GM23248 (cell line): ENCODE measurements at regions not wholly inside any gene's neighbourhood (a gene's known extent, or its start where the extent isn't known, plus 50 kb on each side); places are given as distances from the start of the nearest gene placed in this dataset.
A peak's percentile ranks its signal among the peaks of the same experiment; 100 is the strongest.

Experiments
- DNase-seq: peaks from one replicate; pipeline ENCODE4 v3.0.0-alpha.2; 2015
- H2AFZ ChIP-seq: fragments of 200-600 bp; sonication (generic); 2 replicates; pipeline ENCODE4 v1.6.1; 2016; ENCODE audit warnings: antibody characterized with exemption
- H3F3A ChIP-seq: fragments of 200-600 bp; sonication (generic); 2 replicates; pipeline ENCODE4 v1.6.1; 2016; ENCODE audit warnings: mild to moderate bottlenecking, antibody characterized with exemption, mixed run types; ENCODE audit not compliant: insufficient read depth
- H3K27ac ChIP-seq: fragments of 200-600 bp; sonication (generic); 2 replicates; pipeline ENCODE4 v1.5.1; 2016; ENCODE audit warnings: mild to moderate bottlenecking
- H3K27me3 ChIP-seq: fragments of 200-600 bp; sonication (generic); replicated peaks from 2 replicates; pipeline ENCODE4 v1.6.1; 2016; ENCODE audit warnings: mild to moderate bottlenecking; ENCODE audit not compliant: insufficient read depth
- H3K36me3 ChIP-seq: fragments of 200-600 bp; sonication (generic); 2 replicates; pipeline ENCODE4 v1.6.1; 2016; ENCODE audit warnings: low read depth, mild to moderate bottlenecking
- H3K4me1 ChIP-seq: fragments of 200-600 bp; sonication (generic); 2 replicates; pipeline ENCODE4 v1.6.1; 2016; ENCODE audit warnings: mild to moderate bottlenecking; ENCODE audit not compliant: insufficient read depth
- H3K4me2 ChIP-seq: fragments of 200-600 bp; sonication (generic); one replicate; pipeline ENCODE4 v1.6.1; 2016; ENCODE audit warnings: mild to moderate bottlenecking; ENCODE audit not compliant: unreplicated experiment
- H3K4me3 ChIP-seq: fragments of 200-600 bp; sonication (generic); 2 replicates; pipeline ENCODE4 v1.5.1; 2016; ENCODE audit warnings: mild to moderate bottlenecking
- H3K79me2 ChIP-seq: fragments of 200-600 bp; sonication (generic); 2 replicates; pipeline ENCODE4 v1.6.1; 2016; ENCODE audit warnings: mild to moderate bottlenecking; ENCODE audit not compliant: insufficient read depth
- H3K9ac ChIP-seq: fragments of 200-600 bp; sonication (generic); 2 replicates; pipeline ENCODE4 v1.6.1; 2016; ENCODE audit warnings: mild to moderate bottlenecking
- H3K9me2 ChIP-seq: fragments of 200-600 bp; sonication (generic); 2 replicates; pipeline ENCODE4 v1.6.1; 2016; ENCODE audit warnings: mixed run types, mild to moderate bottlenecking, moderate library complexity; ENCODE audit not compliant: insufficient read depth
- H3K9me3 ChIP-seq: fragments of 200-600 bp; sonication (generic); one replicate; pipeline ENCODE4 v1.6.1; 2017; ENCODE audit warnings: low read depth
- H4K20me1 ChIP-seq: fragments of 200-600 bp; sonication (generic); 2 replicates; pipeline ENCODE4 v1.6.0; 2016; ENCODE audit not compliant: insufficient read depth
- EZH2 ChIP-seq: fragments of 200-600 bp; sonication (generic); IDR thresholded peaks from 2 replicates; pipeline ENCODE4 v1.6.1; 2018; ENCODE audit warnings: antibody characterized with exemption, mild to moderate bottlenecking; ENCODE audit not compliant: insufficient read depth, poor library complexity, severe bottlenecking
- EZH2phosphoT487 ChIP-seq: fragments of 200-600 bp; sonication (generic); IDR thresholded peaks from 2 replicates; pipeline ENCODE4 v1.6.1; 2018; ENCODE audit warnings: antibody characterized with exemption, moderate library complexity, mild to moderate bottlenecking, low read depth; ENCODE audit not compliant: insufficient read depth
- WGBS, 2 experiments: methylation state at CpG; one replicate each; pipeline ENCODE4 v1.1.6; 2015 to 2017; ENCODE audit warnings: low lambda C conversion rate in 2 of 2, low coverage in 1 of 2; ENCODE audit errors: missing lambda C conversion rate in 2 of 2; 5-methylcytosine and 5-hydroxymethylcytosine counted together
- in situ Hi-C: fragments of 300-500 bp; cut with MboI; formaldehyde crosslinking; loops from 2 replicates; pipeline ENCODE4 v1.15.0; 2020

- Histone ChIP-seq H3K4me3 (peak overlapping the region; percentile 69), H2AFZ (peak overlapping the region; percentile 90), H3K4me1 (no peaks in the 10 kb centered on the region), H3K9me3 (no peaks in the 10 kb centered on the region), H4K20me1 (no peaks in the 10 kb centered on the region), H3K27ac (no peak overlapping the region), H3K4me2 (peak overlapping the region; percentile 78), H3K79me2 (no peaks in the 10 kb centered on the region), H3K9me2 (no peaks in the 10 kb centered on the region), H3K9ac (peak overlapping the region; percentile 30; the same call in 1 of the 2 replicates), H3F3A (no peaks in the 10 kb centered on the region; the same call in 1 of the 2 replicates), H3K27me3 (no peaks in the 10 kb centered on the region), H3K36me3 (no peaks in the 10 kb centered on the region)
- TF ChIP-seq EZH2phosphoT487 (no peak), EZH2 (no peak)
- 35 to 38% methylated on average over 10 of the region's 10 CpGs for WGBS, 2 experiments
- DNase-seq = no peak
- in situ Hi-C loops = no loop called here
Observed at GRCh38 chr13:74574964-74575728, 440.9 kb upstream of the KLF12 start.

DNA sequence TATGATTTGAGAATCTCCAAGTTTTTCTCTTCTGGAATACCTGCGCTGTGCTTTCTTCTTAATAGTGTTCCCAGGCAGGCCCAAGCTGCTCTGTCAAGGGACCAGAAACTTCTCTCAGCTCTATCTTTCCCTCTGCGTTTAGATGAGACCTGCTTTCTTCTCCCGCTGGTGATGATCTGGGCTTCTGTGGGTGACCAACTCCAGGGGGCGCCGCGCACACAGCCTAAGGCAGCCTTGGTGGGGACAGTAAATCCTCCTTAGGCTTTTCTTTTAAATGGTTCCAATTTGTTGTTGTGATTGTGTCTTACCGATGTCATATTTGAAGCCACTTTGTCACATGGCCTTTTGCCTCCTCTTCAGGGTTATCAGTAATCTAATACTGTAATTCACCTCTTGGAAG, 439.4 kb upstream of the KLF12 start:
- H3K4me3 ChIP-seq = no peak overlapping the region
- H3F3A ChIP-seq = no peaks in the 10 kb centered on the region; the same call in 1 of the 2 replicates
- no peak for DNase-seq
- H3K9me2 ChIP-seq = no peaks in the 10 kb centered on the region
- H3K4me2 ChIP-seq = no peak overlapping the region
- TF ChIP-seq EZH2 (no peak), EZH2phosphoT487 (no peak)
- H3K79me2 ChIP-seq = no peaks in the 10 kb centered on the region
- WGBS, 2 experiments = 81 to 82% methylated on average over 7 of the region's 7 CpGs
- no peak overlapping the region for H3K27ac ChIP-seq
- H3K27me3 ChIP-seq = no peaks in the 10 kb centered on the region
- no peaks in the 10 kb centered on the region for H3K4me1 ChIP-seq
- H3K9me3 ChIP-seq = no peaks in the 10 kb centered on the region
- no peaks in the 10 kb centered on the region for H3K36me3 ChIP-seq
- no peaks in the 10 kb centered on the region for H4K20me1 ChIP-seq
- in situ Hi-C loops = no loop called here
- no peak overlapping the region for H3K9ac ChIP-seq
- H2AFZ ChIP-seq = no peak overlapping the region

DNA sequence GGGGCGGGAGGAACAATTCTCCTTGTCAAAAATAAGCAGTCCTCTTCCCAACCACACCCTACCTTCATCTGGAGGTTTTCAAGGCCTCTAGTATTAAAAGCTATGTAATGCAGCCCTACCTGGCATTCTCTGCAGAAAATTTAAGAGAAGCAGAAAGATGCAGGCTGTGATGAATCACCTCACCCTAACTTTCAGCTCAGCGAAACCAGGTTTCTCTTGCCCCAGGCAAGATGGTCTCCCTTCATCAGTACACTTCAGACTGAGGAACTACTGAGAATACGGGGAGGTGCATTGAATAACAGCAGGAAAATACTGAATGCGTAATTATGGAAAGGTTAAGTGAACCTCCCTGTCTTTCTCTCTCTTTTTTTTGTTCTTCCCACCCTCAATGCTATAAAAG, 437.6 kb upstream of the KLF12 start:
- no peak for DNase-seq
- no peaks in the 10 kb centered on the region for H3K79me2 ChIP-seq
- no peaks in the 10 kb centered on the region for H3K36me3 ChIP-seq
- H3K27ac ChIP-seq = no peak overlapping the region
- no peaks in the 10 kb centered on the region for H3K9me2 ChIP-seq
- no peaks in the 10 kb centered on the region; the same call in 1 of the 2 replicates for H3F3A ChIP-seq
- TF ChIP-seq EZH2 (no peak), EZH2phosphoT487 (no peak)
- H3K4me3 ChIP-seq = no peak overlapping the region
- H3K4me1 ChIP-seq = no peaks in the 10 kb centered on the region
- H3K9me3 ChIP-seq = no peaks in the 10 kb centered on the region
- no peak overlapping the region for H3K4me2 ChIP-seq
- no peaks in the 10 kb centered on the region for H3K27me3 ChIP-seq
- no peaks in the 10 kb centered on the region for H4K20me1 ChIP-seq
- no peak overlapping the region for H3K9ac ChIP-seq
- in situ Hi-C loops = no loop called here
- WGBS, 2 experiments = 89 to 91% methylated on average over 4 of the region's 4 CpGs
- no peak overlapping the region for H2AFZ ChIP-seq

- in situ Hi-C loops = no loop called here
- Histone ChIP-seq H3K9me3 (no peaks in the 10 kb centered on the region), H3K27ac (no peak overlapping the region), H2AFZ (no peak overlapping the region), H4K20me1 (no peaks in the 10 kb centered on the region), H3K9me2 (no peaks in the 10 kb centered on the region), H3K27me3 (no peaks in the 10 kb centered on the region), H3F3A (no peaks in the 10 kb centered on the region), H3K4me1 (no peaks in the 10 kb centered on the region), H3K4me2 (no peak overlapping the region), H3K4me3 (no peak overlapping the region), H3K36me3 (no peaks in the 10 kb centered on the region), H3K9ac (no peak overlapping the region), H3K79me2 (no peaks in the 10 kb centered on the region)
- DNase-seq = peak; percentile 17
- TF ChIP-seq EZH2phosphoT487 = no peak
- no peak for TF ChIP-seq EZH2
- WGBS, 2 experiments = 85 to 94% methylated on average over 2 of the region's 2 CpGs
Observed at GRCh38 chr13:74570834-74571233, 436.6 kb upstream of the KLF12 start.

GRCh38 chr13:74570046-74570445, 435.8 kb upstream of the KLF12 start:
- Histone ChIP-seq H3K27ac (no peak overlapping the region), H3K4me3 (no peak overlapping the region), H3K79me2 (no peaks in the 10 kb centered on the region), H3K4me1 (no peaks in the 10 kb centered on the region), H4K20me1 (no peaks in the 10 kb centered on the region), H3K9ac (no peak overlapping the region), H3K9me2 (no peaks in the 10 kb centered on the region), H2AFZ (no peak overlapping the region), H3K4me2 (no peak overlapping the region), H3K36me3 (no peaks in the 10 kb centered on the region), H3F3A (no peaks in the 10 kb centered on the region), H3K27me3 (no peaks in the 10 kb centered on the region), H3K9me3 (no peaks in the 10 kb centered on the region)
- in situ Hi-C loops = no loop called here
- 85 to 96% methylated on average over 1 of the region's 1 CpG for WGBS, 2 experiments
- no peak for DNase-seq
- TF ChIP-seq EZH2phosphoT487 (no peak), EZH2 (no peak)
